Osteoblast (primary cell): ENCODE measurements at regions not wholly inside any gene's neighbourhood (a gene's known extent, or its start where the extent isn't known, plus 50 kb on each side); places are given as distances from the start of the nearest gene placed in this dataset.

Experiments used
- DNase-seq: peaks from one replicate; pipeline ENCODE4 v3.0.0; 2011; ENCODE audit warnings: low spot score, mixed read lengths; ENCODE audit not compliant: insufficient read length; ENCODE audit errors: missing footprints
- H2AFZ ChIP-seq: 2 replicates; pipeline ENCODE4 v1.6.0; 2011; ENCODE audit warnings: mild to moderate bottlenecking, low read length
- H3K27ac ChIP-seq: 2 replicates; pipeline ENCODE4 v1.5.1; 2011; ENCODE audit warnings: mild to moderate bottlenecking, low read depth, low read length, moderate library complexity
- H3K27me3 ChIP-seq: 2 replicates; pipeline ENCODE4 v1.6.0; 2012; ENCODE audit warnings: mild to moderate bottlenecking, control low read depth, inconsistent platforms, low read length, moderate library complexity; ENCODE audit not compliant: insufficient read depth
- H3K36me3 ChIP-seq: 2 replicates; pipeline ENCODE4 v1.5.1; 2011; ENCODE audit warnings: mild to moderate bottlenecking, low read length, control low read depth, moderate library complexity; ENCODE audit not compliant: insufficient read depth
- H3K4me1 ChIP-seq: 2 replicates; pipeline ENCODE4 v1.5.1; 2011; ENCODE audit warnings: mild to moderate bottlenecking, low read length, control low read depth, moderate library complexity; ENCODE audit not compliant: insufficient read depth
- H3K4me2 ChIP-seq: 2 replicates; pipeline ENCODE4 v1.6.0; 2011; ENCODE audit warnings: mild to moderate bottlenecking, low read length; ENCODE audit not compliant: insufficient read depth
- H3K4me3 ChIP-seq: fragments of 200-600 bp; sonication (generic); 3 replicates; pipeline ENCODE4 v1.5.1; 2012; ENCODE audit warnings: mild to moderate bottlenecking, low read length, inconsistent platforms; ENCODE audit not compliant: insufficient read depth
- H3K79me2 ChIP-seq: 2 replicates; pipeline ENCODE4 v1.6.0; 2012; ENCODE audit warnings: mild to moderate bottlenecking, low read length, control low read depth, inconsistent platforms; ENCODE audit not compliant: insufficient read depth
- H3K9me3 ChIP-seq: 2 replicates; pipeline ENCODE4 v1.5.1; 2011; ENCODE audit warnings: low read depth, low read length, control low read depth
- H4K20me1 ChIP-seq: 2 replicates; pipeline ENCODE4 v1.6.0; 2012; ENCODE audit warnings: mild to moderate bottlenecking, low read length, control low read depth; ENCODE audit not compliant: insufficient read depth
- TF ChIP-seq, protein P1 (sequence below): IDR thresholded peaks from 2 replicates; pipeline ENCODE4 v1.5.1; 2011; ENCODE audit warnings: mild to moderate bottlenecking, low read depth, low read length, moderate library complexity; ENCODE audit errors: extremely low read depth

GRCh38 chr17:53649201-53649600, 173.5 kb upstream of the KIF2B start:
- no peak overlapping the region for H3K4me3 ChIP-seq
- H3K9me3 ChIP-seq: no peaks in the 10 kb centered on the region
- H3K36me3 ChIP-seq: no peaks in the 10 kb centered on the region
- H3K4me2 ChIP-seq: no peak overlapping the region
- no peaks in the 10 kb centered on the region for H3K4me1 ChIP-seq
- no peaks in the 10 kb centered on the region for H4K20me1 ChIP-seq
- no peaks in the 10 kb centered on the region for H3K79me2 ChIP-seq
- DNase-seq: no peak
- no peaks in the 10 kb centered on the region for H3K27me3 ChIP-seq
- TF ChIP-seq, protein P1, sequence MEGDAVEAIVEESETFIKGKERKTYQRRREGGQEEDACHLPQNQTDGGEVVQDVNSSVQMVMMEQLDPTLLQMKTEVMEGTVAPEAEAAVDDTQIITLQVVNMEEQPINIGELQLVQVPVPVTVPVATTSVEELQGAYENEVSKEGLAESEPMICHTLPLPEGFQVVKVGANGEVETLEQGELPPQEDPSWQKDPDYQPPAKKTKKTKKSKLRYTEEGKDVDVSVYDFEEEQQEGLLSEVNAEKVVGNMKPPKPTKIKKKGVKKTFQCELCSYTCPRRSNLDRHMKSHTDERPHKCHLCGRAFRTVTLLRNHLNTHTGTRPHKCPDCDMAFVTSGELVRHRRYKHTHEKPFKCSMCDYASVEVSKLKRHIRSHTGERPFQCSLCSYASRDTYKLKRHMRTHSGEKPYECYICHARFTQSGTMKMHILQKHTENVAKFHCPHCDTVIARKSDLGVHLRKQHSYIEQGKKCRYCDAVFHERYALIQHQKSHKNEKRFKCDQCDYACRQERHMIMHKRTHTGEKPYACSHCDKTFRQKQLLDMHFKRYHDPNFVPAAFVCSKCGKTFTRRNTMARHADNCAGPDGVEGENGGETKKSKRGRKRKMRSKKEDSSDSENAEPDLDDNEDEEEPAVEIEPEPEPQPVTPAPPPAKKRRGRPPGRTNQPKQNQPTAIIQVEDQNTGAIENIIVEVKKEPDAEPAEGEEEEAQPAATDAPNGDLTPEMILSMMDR: no peak
- no peak overlapping the region for H3K27ac ChIP-seq
- no peak overlapping the region for H2AFZ ChIP-seq

GRCh38 chr17:53646835-53647234, 175.9 kb upstream of the KIF2B start:
- no peaks in the 10 kb centered on the region for H3K79me2 ChIP-seq
- no peaks in the 10 kb centered on the region for H3K9me3 ChIP-seq
- no peaks in the 10 kb centered on the region for H3K36me3 ChIP-seq
- TF ChIP-seq, protein P1: no peak
- no peak for DNase-seq
- no peaks in the 10 kb centered on the region for H3K27me3 ChIP-seq
- H3K27ac ChIP-seq: no peak overlapping the region
- H4K20me1 ChIP-seq: no peaks in the 10 kb centered on the region
- no peak overlapping the region for H3K4me3 ChIP-seq
- no peak overlapping the region for H2AFZ ChIP-seq
- no peak overlapping the region for H3K4me2 ChIP-seq
- H3K4me1 ChIP-seq: no peaks in the 10 kb centered on the region

GRCh38 chr17:53640808-53641207, 181.9 kb upstream of the KIF2B start:
- no peak overlapping the region for H2AFZ ChIP-seq
- TF ChIP-seq, protein P1: no peak
- H3K4me1 ChIP-seq: no peaks in the 10 kb centered on the region
- H3K27ac ChIP-seq: no peak overlapping the region
- no peaks in the 10 kb centered on the region for H3K27me3 ChIP-seq
- no peak overlapping the region for H3K4me3 ChIP-seq
- no peak for DNase-seq
- no peaks in the 10 kb centered on the region for H3K79me2 ChIP-seq
- no peak overlapping the region for H3K4me2 ChIP-seq
- H4K20me1 ChIP-seq: no peaks in the 10 kb centered on the region
- H3K9me3 ChIP-seq: no peaks in the 10 kb centered on the region
- H3K36me3 ChIP-seq: no peaks in the 10 kb centered on the region

DNA sequence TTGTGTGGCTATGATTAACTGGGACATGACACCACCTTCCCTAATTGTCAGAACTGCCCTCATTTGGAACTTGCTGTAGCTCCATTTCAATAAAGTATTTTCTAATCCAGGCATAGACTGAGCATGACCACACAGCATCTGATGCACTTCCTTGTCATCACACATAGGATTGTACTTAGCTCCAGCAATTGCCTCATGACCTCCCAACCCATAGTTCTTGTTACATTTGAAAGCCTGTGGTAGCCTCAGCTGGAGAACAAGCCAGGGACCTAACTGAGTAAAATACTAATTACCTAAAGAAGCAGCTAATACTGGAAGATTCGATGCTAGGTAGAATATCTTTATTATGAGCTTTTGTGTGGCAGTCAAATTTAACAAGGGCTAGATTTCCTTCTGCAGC, 187.3 kb upstream of the KIF2B start:
- H3K27ac ChIP-seq: no peak overlapping the region
- no peaks in the 10 kb centered on the region for H3K27me3 ChIP-seq
- no peak for DNase-seq
- no peaks in the 10 kb centered on the region for H3K36me3 ChIP-seq
- no peaks in the 10 kb centered on the region for H3K4me1 ChIP-seq
- H2AFZ ChIP-seq: no peak overlapping the region
- H4K20me1 ChIP-seq: no peaks in the 10 kb centered on the region
- H3K9me3 ChIP-seq: no peaks in the 10 kb centered on the region
- H3K4me2 ChIP-seq: no peak overlapping the region
- H3K4me3 ChIP-seq: no peak overlapping the region
- TF ChIP-seq, protein P1: no peak
- H3K79me2 ChIP-seq: no peaks in the 10 kb centered on the region
